Activated CD8-positive, alpha-beta T cell treated with anti-CD3 and anti-CD28 coated beads, Interleukin-2, amount 10 ng/mL, durations not matched to agents 7 days and 5 days (primary cell): ENCODE measurements at regions not wholly inside any gene's neighbourhood (a gene's known extent, or its start where the extent isn't known, plus 50 kb on each side); places are given as distances from the start of the nearest gene placed in this dataset.

Experiments
- ATAC-seq: fragments of 150-1000 bp; cut with Tn5 transposase; one replicate; pipeline ENCODE4 v1.10.0; 2021; ENCODE audit warnings: moderate library complexity
- CTCF ChIA-PET: fragments of 350-600 bp; sonication (Branson Sonifier 250); formaldehyde crosslinking; loops from one replicate; lab custom pipeline; 2021; ENCODE audit warnings: antibody characterized with exemption; lab: Charles Lee
- POLR2A ChIA-PET: fragments of 350-600 bp; sonication (Branson Sonifier 250); formaldehyde crosslinking; loops from one replicate; lab custom pipeline; 2021; ENCODE audit warnings: antibody characterized with exemption; lab: Charles Lee
- DNase-seq: peaks from one replicate; pipeline ENCODE4 v3.0.0-alpha.2; 2020
- H3K27ac Mint-ChIP-seq: one replicate; pipeline ENCODE4 v1.8.0; 2021; ENCODE audit warnings: mild to moderate bottlenecking, mixed read lengths
- H3K27me3 Mint-ChIP-seq: one replicate; pipeline ENCODE4 v1.8.0; 2021; ENCODE audit warnings: low read depth, mixed read lengths
- H3K36me3 Mint-ChIP-seq: one replicate; pipeline ENCODE4 v1.8.0; 2021; ENCODE audit warnings: low read depth, mixed read lengths
- H3K4me1 Mint-ChIP-seq: one replicate; pipeline ENCODE4 v1.8.0; 2021; ENCODE audit warnings: low read depth, mixed read lengths
- H3K4me3 Mint-ChIP-seq: one replicate; pipeline ENCODE4 v1.8.0; 2021; ENCODE audit warnings: mild to moderate bottlenecking, mixed read lengths
- H3K9me3 Mint-ChIP-seq: one replicate; pipeline ENCODE4 v1.8.0; 2022; ENCODE audit warnings: mixed read lengths; ENCODE audit not compliant: insufficient read depth

DNA sequence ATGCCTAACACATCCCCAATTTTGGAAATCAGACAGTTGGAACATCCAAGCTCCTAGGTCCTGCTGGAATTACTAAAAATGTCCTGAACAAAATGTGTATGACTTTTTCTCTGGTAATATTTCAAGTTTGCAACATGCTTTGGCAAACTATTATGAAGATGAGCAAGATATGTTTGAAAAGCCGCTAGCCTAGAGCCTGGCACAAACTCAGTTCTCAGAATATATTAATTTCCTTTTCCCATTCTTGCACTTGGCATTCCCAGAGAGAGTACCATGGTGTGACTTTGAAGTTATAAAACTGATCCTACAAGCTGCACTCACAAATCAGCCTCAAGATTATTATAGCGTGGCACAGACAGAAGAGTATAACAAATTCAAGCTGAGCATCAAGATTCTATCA, 1031.1 kb downstream of the NTRK3 start:
- CTCF ChIA-PET = no interaction called here
- Mint-ChIP-seq H3K4me3 (no peak overlapping the region), H3K27me3 (no peaks in the 10 kb centered on the region)

GRCh38 chr15:87224404-87224803, 1032.1 kb downstream of the NTRK3 start:
- Mint-ChIP-seq H3K27ac (no peak overlapping the region), H3K9me3 (no peaks in the 10 kb centered on the region), H3K27me3 (no peaks in the 10 kb centered on the region), H3K4me3 (no peak overlapping the region), H3K4me1 (no peaks in the 10 kb centered on the region), H3K36me3 (no peaks in the 10 kb centered on the region)
- DNase-seq (no peak), ATAC-seq (no peak)
- CTCF ChIA-PET = no interaction called here
- POLR2A ChIA-PET = no interaction called here

More for the DNA sequence above, 1031.1 kb downstream of the NTRK3 start:
- Mint-ChIP-seq H3K36me3 (no peaks in the 10 kb centered on the region), H3K9me3 (no peaks in the 10 kb centered on the region), H3K4me1 (no peaks in the 10 kb centered on the region), H3K27ac (no peak overlapping the region)
- POLR2A ChIA-PET = no interaction called here
- DNase-seq (no peak), ATAC-seq (no peak)

DNA sequence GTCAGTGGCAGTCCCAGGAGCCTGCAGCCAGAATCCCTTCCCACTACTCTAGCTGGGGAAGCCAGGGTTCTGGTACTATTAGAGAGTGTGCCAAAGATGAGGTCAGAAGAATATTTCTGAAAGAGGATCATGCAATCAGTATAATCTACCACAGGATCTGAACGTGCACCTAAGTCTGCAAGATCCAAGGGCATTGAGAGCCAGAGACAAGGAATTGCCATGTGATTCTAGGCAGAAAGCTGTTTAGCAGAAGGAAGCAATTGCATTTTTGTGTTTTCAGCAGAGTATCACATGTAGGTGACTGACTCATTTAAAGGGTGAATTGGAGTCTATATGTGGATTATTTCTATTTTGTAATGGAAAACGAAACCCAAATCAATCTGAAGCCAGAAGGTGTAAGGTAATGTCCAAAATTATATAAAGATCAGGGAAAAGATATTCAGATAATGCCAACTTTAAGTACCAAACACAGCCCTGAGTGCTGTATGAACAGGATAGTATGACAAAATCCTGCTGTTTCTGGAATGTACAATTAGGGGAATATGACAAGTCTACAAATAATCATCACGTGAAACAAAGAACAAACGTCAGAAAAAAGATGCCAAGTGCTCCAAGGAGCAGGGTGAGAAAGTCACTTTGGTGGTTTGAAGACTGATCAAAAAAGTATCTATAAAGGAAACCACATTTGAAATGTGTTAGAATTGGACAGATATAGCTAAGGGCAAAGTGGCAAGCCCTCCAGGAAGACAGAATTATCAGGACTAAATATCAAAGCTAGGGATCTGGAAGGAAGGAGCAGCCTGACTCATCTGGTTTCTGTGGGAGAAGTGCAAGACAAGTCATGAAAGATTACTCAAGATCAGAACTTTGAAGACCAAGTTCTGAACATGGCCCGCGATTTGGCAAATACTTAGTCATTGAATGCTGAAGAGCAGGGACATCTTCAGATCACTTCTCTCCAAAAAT, 1036.6 kb downstream of the NTRK3 start:
- Mint-ChIP-seq H3K36me3 (no peaks in the 10 kb centered on the region), H3K9me3 (peaks cover 5% of the 10 kb centered on the region), H3K4me1 (no peaks in the 10 kb centered on the region), H3K27ac (no peak overlapping the region), H3K4me3 (no peak overlapping the region), H3K27me3 (no peaks in the 10 kb centered on the region)
- DNase-seq = no peak
- POLR2A ChIA-PET = no interaction called here
- no peak for ATAC-seq
- CTCF ChIA-PET = no interaction called here

- no peak overlapping the region for H3K4me3 Mint-ChIP-seq
- no peak for DNase-seq
- peaks cover 5% of the 10 kb centered on the region for H3K9me3 Mint-ChIP-seq
- ChIA-PET CTCF (no interaction called here), POLR2A (no interaction called here)
- H3K27ac Mint-ChIP-seq = no peak overlapping the region
- no peak for ATAC-seq
- H3K27me3 Mint-ChIP-seq = no peaks in the 10 kb centered on the region
- H3K36me3 Mint-ChIP-seq = no peaks in the 10 kb centered on the region
- H3K4me1 Mint-ChIP-seq = no peaks in the 10 kb centered on the region
Observed at GRCh38 chr15:87215100-87215499, 1041.4 kb downstream of the NTRK3 start.

DNA sequence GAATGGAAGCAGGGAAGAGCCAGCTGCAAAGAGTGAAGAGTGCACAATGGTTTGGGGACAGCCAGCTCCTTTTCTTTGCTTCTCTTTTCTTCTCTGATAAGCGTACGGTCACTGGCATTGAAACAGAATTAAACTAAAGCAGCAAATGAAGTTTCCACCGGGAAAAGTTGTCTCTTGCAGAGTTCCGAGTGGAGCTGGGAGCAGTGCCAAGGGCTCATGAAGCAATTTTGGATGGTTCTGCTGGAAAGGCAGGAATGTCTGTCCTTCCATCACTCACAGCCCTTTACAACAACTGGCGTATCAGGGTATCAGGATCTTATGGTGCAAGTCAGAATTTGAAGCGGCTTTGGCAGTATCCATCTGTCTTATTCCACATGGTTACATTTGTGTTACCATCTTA, 1042.9 kb downstream of the NTRK3 start:
- no peak overlapping the region for H3K4me3 Mint-ChIP-seq
- ATAC-seq (no peak), DNase-seq (no peak)
- peaks cover 5% of the 10 kb centered on the region for H3K9me3 Mint-ChIP-seq
- no peak overlapping the region for H3K27ac Mint-ChIP-seq
- no peaks in the 10 kb centered on the region for H3K27me3 Mint-ChIP-seq
- ChIA-PET CTCF (no interaction called here), POLR2A (no interaction called here)
- no peaks in the 10 kb centered on the region for H3K36me3 Mint-ChIP-seq
- no peaks in the 10 kb centered on the region for H3K4me1 Mint-ChIP-seq

DNA sequence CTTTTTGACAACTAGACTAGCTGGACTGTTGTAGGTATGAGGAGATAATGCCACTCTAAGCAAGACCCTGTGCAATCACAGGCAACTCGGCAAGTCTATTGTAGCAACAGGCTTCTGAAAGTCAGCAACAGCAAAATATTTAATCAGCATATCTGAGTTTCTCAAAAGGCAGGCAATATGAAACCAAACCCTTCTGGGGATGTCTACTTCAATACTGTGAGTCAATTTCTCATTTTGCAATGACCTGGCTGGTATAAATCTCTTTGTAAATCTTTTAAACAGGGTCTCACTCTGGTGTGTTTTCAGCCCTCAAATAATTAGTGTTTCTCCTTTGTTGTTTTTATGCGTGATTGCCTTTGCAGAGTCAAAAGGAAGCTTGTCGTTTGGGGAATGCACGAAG, 1044.5 kb downstream of the NTRK3 start:
- H3K27ac Mint-ChIP-seq = no peak overlapping the region
- no peaks in the 10 kb centered on the region for H3K27me3 Mint-ChIP-seq
- no peak for ATAC-seq
- H3K9me3 Mint-ChIP-seq = peaks cover 5% of the 10 kb centered on the region
- DNase-seq = no peak
- no peaks in the 10 kb centered on the region for H3K36me3 Mint-ChIP-seq
- H3K4me3 Mint-ChIP-seq = no peak overlapping the region
- POLR2A ChIA-PET = no interaction called here
- CTCF ChIA-PET = no interaction called here
- H3K4me1 Mint-ChIP-seq = no peaks in the 10 kb centered on the region

GRCh38 chr15:87211547-87211946, 1045.0 kb downstream of the NTRK3 start:
- no peaks in the 10 kb centered on the region for H3K36me3 Mint-ChIP-seq
- CTCF ChIA-PET = no interaction called here
- POLR2A ChIA-PET = no interaction called here
- DNase-seq = no peak
- no peaks in the 10 kb centered on the region for H3K27me3 Mint-ChIP-seq
- no peaks in the 10 kb centered on the region for H3K4me1 Mint-ChIP-seq
- no peak overlapping the region for H3K27ac Mint-ChIP-seq
- no peak overlapping the region for H3K4me3 Mint-ChIP-seq
- ATAC-seq = no peak
- peaks cover 5% of the 10 kb centered on the region for H3K9me3 Mint-ChIP-seq

DNA sequence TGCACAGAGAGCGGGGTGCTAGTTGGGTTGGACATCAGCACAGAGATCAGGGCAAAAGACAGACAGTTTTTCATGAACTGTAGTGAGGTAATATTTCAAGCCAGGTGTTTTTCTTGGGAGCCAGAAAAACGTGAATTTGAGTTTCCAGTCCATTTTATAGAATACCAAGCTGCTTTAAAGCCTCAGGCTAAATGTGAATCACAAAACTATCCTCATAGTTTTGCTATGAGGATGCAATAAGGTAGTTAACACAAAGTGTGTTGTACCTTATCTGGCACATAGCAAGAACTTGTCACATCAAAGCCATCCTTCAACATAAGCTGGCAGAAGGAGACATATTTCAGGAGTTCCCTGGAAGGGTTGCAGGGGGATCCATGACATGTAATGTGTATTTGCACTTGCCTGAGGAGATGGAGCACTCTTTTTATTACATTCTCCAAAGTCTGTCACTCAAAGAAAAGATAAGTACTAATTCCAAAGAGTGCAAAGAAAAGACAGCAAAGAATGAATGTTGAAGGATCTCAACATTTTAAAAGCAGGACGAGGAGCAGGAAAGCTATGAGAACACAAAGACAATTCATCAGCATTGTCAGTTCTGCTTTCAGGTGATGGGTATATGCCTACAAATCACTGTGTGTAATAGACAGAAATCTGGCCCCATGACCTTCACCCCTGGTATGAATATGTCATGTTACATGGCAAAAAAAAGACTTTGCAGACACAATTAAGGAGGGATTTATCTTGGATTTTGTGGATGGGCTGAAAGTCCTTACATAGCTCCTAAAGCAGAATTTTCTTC, 1046.4 kb downstream of the NTRK3 start:
- H3K27me3 Mint-ChIP-seq = no peaks in the 10 kb centered on the region
- DNase-seq = no peak
- H3K36me3 Mint-ChIP-seq = no peaks in the 10 kb centered on the region
- CTCF ChIA-PET = no interaction called here
- no peak overlapping the region for H3K27ac Mint-ChIP-seq
- no peak overlapping the region for H3K4me3 Mint-ChIP-seq
- H3K9me3 Mint-ChIP-seq = peaks cover under 1% of the 10 kb centered on the region
- no peak for ATAC-seq
- POLR2A ChIA-PET = no interaction called here
- H3K4me1 Mint-ChIP-seq = no peaks in the 10 kb centered on the region

GRCh38 chr15:87207990-87208580, 1048.5 kb downstream of the NTRK3 start:
- no peaks in the 10 kb centered on the region for H3K4me1 Mint-ChIP-seq
- ATAC-seq = no peak
- H3K9me3 Mint-ChIP-seq = peaks cover 3% of the 10 kb centered on the region
- DNase-seq = no peak
- no peaks in the 10 kb centered on the region for H3K36me3 Mint-ChIP-seq
- H3K27me3 Mint-ChIP-seq = no peaks in the 10 kb centered on the region
- CTCF ChIA-PET = no interaction called here
- H3K27ac Mint-ChIP-seq = no peak overlapping the region
- no peak overlapping the region for H3K4me3 Mint-ChIP-seq
- POLR2A ChIA-PET = no interaction called here

- Mint-ChIP-seq H3K27me3 (no peaks in the 10 kb centered on the region), H3K36me3 (no peaks in the 10 kb centered on the region), H3K4me1 (no peaks in the 10 kb centered on the region), H3K4me3 (no peak overlapping the region), H3K27ac (no peak overlapping the region), H3K9me3 (peaks cover 3% of the 10 kb centered on the region)
- POLR2A ChIA-PET = no interaction called here
- no peak for DNase-seq
- no peak for ATAC-seq
- CTCF ChIA-PET = no interaction called here
Observed at GRCh38 chr15:87207251-87207650, 1049.3 kb downstream of the NTRK3 start.

DNA sequence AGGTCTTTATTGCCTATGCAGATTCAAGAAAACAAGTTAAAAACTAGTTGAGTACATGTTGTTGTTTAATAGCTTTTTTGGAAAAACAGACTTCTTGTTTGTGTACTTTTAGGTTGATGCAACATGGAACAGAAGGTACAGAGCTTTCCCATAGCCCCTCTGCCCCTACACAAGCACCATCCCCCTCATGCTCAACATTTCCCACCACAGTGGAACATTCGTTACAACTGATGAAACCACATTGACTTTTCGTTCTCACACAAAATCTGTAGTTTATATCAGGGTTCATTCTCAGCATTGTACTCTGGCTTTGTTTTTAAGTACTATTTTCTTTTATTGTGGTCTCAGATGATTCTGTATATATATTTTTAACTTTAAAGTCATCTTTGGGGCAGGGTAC, 1054.6 kb downstream of the NTRK3 start:
- ChIA-PET POLR2A (no interaction called here), CTCF (no interaction called here)
- peaks cover 3% of the 10 kb centered on the region for H3K9me3 Mint-ChIP-seq
- DNase-seq (no peak), ATAC-seq (no peak)
- no peaks in the 10 kb centered on the region for H3K36me3 Mint-ChIP-seq
- no peaks in the 10 kb centered on the region for H3K4me1 Mint-ChIP-seq
- H3K4me3 Mint-ChIP-seq = no peak overlapping the region
- no peak overlapping the region for H3K27ac Mint-ChIP-seq
- H3K27me3 Mint-ChIP-seq = no peaks in the 10 kb centered on the region

DNA sequence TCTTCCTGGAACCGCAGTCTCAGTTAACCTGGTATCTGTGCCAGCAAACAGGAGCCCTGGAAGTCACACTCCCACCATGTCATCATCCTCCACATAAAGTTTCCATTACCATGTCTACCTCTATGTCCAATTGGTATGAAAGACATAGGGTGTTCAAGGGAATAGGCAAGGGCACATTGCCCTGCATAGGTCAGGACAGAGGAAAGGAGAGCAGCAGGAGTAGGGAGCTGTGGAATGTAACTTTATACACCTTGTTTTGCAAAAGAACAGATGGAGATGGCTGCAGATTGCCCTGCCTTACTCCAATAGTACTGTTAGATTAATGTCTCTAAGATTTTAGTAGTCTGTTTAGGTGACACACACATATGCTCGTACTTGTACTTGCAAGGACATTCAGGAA, 1056.4 kb downstream of the NTRK3 start:
- no peak overlapping the region for H3K27ac Mint-ChIP-seq
- POLR2A ChIA-PET = no interaction called here
- H3K4me1 Mint-ChIP-seq = no peaks in the 10 kb centered on the region
- no peaks in the 10 kb centered on the region for H3K27me3 Mint-ChIP-seq
- H3K4me3 Mint-ChIP-seq = no peak overlapping the region
- peaks cover 3% of the 10 kb centered on the region for H3K9me3 Mint-ChIP-seq
- DNase-seq (no peak), ATAC-seq (no peak)
- no peaks in the 10 kb centered on the region for H3K36me3 Mint-ChIP-seq
- CTCF ChIA-PET = no interaction called here
